Naive thymus-derived CD4-positive, alpha-beta T cell (primary cell): ENCODE measurements at regions not wholly inside any gene's neighbourhood (a gene's known extent, or its start where the extent isn't known, plus 50 kb on each side); places are given as distances from the start of the nearest gene placed in this dataset.

Source experiments
- ATAC-seq: fragments of 150-1000 bp; cut with Tn5 transposase; 2 replicates; pipeline ENCODE4 v1.10.0; 2021; ENCODE audit warnings: mild to moderate bottlenecking, moderate library complexity
- CTCF ChIA-PET: fragments of 350-600 bp; sonication (Branson Sonifier 250); formaldehyde crosslinking; loops from one replicate; lab custom pipeline; 2021; ENCODE audit warnings: antibody characterized with exemption; lab: Charles Lee
- POLR2A ChIA-PET: fragments of 350-600 bp; sonication (Branson Sonifier 250); formaldehyde crosslinking; loops from one replicate; lab custom pipeline; 2021; ENCODE audit warnings: antibody characterized with exemption, inconsistent platforms; lab: Charles Lee
- DNase-seq, 9 donors: peaks; one replicate each; pipeline versions ENCODE4 v3.0.0 to v3.0.0-alpha.2; 2020 to 2022; ENCODE audit warnings: mixed read lengths in 1 of 9
- H3K27ac ChIP-seq: one replicate; pipeline ENCODE4 v1.7.0; 2013; ENCODE audit warnings: mild to moderate bottlenecking, low read depth, low read length, moderate library complexity
- H3K27me3 ChIP-seq, 2 donors: one replicate each; pipeline ENCODE4 v1.7.0; 2013; ENCODE audit warnings: low read length in 2 of 2, mild to moderate bottlenecking in 2 of 2, moderate library complexity in 2 of 2; ENCODE audit not compliant: control insufficient read depth in 2 of 2, insufficient read depth in 2 of 2
- H3K36me3 ChIP-seq, 3 experiments: 1 replicate in 2 of 3; 2 replicates in 1 of 3; pipeline ENCODE4 v1.7.0; 2013; ENCODE audit warnings: low read length in 3 of 3, mild to moderate bottlenecking in 3 of 3, moderate library complexity in 1 of 3; ENCODE audit not compliant: insufficient read depth in 3 of 3, control insufficient read depth in 2 of 3
- H3K4me1 ChIP-seq, 2 donors: one replicate each; pipeline ENCODE4 v1.7.0; 2013; ENCODE audit warnings: low read length in 2 of 2, mild to moderate bottlenecking in 2 of 2, moderate library complexity in 1 of 2; ENCODE audit not compliant: control insufficient read depth in 2 of 2, insufficient read depth in 2 of 2
- H3K4me3 ChIP-seq: 2 replicates; pipeline ENCODE4 v1.7.0; 2013; ENCODE audit warnings: mild to moderate bottlenecking, low read length
- H3K9me3 ChIP-seq, 3 experiments: 1 replicate in 2 of 3; 2 replicates in 1 of 3; pipeline ENCODE4 v1.7.0; 2013; ENCODE audit warnings: low read length in 3 of 3; ENCODE audit not compliant: control insufficient read depth in 2 of 3
- H3K27ac Mint-ChIP-seq, 9 donors: one replicate each; pipeline ENCODE4 v1.8.0; 2020 to 2022; ENCODE audit warnings: mixed read lengths in 9 of 9, mild to moderate bottlenecking in 8 of 9, moderate library complexity in 5 of 9, inconsistent platforms in 2 of 9
- H3K27me3 Mint-ChIP-seq, 5 donors: one replicate each; pipeline ENCODE4 v1.8.0; 2021 to 2022; ENCODE audit warnings: mixed read lengths in 5 of 5, mild to moderate bottlenecking in 1 of 5
- H3K36me3 Mint-ChIP-seq, 5 donors: one replicate each; pipeline ENCODE4 v1.8.0; 2020 to 2022; ENCODE audit warnings: mixed read lengths in 5 of 5, mild to moderate bottlenecking in 3 of 5, inconsistent platforms in 1 of 5
- H3K4me1 Mint-ChIP-seq, 7 donors: one replicate each; pipeline ENCODE4 v1.8.0; 2020 to 2022; ENCODE audit warnings: mixed read lengths in 7 of 7, mild to moderate bottlenecking in 3 of 7, inconsistent platforms in 1 of 7
- H3K4me3 Mint-ChIP-seq, 10 donors: one replicate each; pipeline ENCODE4 v1.8.0; 2020 to 2022; ENCODE audit warnings: mild to moderate bottlenecking in 10 of 10, mixed read lengths in 10 of 10, moderate library complexity in 6 of 10, inconsistent platforms in 2 of 10
- H3K9me3 Mint-ChIP-seq, 11 donors: one replicate each; pipeline ENCODE4 v1.8.0; 2020 to 2022; ENCODE audit warnings: mixed read lengths in 11 of 11, mild to moderate bottlenecking in 4 of 11, inconsistent platforms in 1 of 11, moderate library complexity in 1 of 11
- intact Hi-C, 2 donors: fragments of 100-400 bp; cut with micrococcal nuclease; formaldehyde crosslinking; loops; one replicate each; pipeline ENCODE4 v1.15.1; 2023

- no peaks in the 10 kb centered on the region for H3K36me3 Mint-ChIP-seq
- Histone ChIP-seq H3K4me1 (no peaks in the 10 kb centered on the region), H3K4me3 (no peak overlapping the region), H3K27ac (no peak overlapping the region), H3K27me3 (no peaks in the 10 kb centered on the region), H3K9me3 (no peaks in the 10 kb centered on the region), H3K36me3 (no peaks in the 10 kb centered on the region)
- H3K9me3 Mint-ChIP-seq, result peaks cover 0 to 11% (median 3%) of the 10 kb centered on the region in 11 donors
- ChIA-PET CTCF (no interaction called here), POLR2A (no interaction called here)
- no peak overlapping the region for H3K4me3 Mint-ChIP-seq
- no peaks in the 10 kb centered on the region for H3K4me1 Mint-ChIP-seq
- peaks cover 0 to 2% (median 0%) of the 10 kb centered on the region in 5 donors for H3K27me3 Mint-ChIP-seq
- intact Hi-C loops, result no loop called here
- ATAC-seq, result no peak
- H3K27ac Mint-ChIP-seq, result no peak overlapping the region
- no peak for DNase-seq
Observed at GRCh38 chr12:127723251-127723650, 543.7 kb upstream of the TMEM132C start.

DNA sequence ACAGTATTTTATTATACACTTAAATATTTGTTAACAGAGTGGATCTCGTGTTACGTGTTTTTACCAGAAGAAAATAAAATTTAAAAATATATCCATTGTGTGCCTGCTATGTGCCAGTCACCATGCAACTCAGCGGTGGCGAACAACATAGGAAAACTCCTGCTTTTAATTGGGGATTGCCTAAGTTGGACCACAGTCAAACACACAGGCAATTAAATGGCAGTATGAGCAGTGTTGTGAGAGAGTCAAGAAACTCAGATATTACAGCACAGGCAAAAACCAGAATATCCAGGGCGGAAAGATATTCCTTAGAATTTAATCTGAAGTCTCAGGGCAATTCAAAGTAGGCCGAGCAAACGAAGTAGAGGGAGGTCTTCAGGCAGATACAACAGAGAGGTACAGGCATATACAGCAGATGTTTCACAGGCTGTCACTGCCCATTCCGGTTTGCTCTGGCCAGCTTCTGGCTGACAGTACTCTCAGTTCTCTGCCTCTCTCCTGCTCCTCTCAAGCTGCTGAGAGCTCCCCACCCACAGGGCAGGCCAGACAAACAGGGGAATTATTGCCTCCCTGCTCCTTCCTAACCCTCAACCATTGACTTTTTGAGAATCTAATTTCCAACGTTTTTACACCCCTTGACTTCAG, 540.2 kb upstream of the TMEM132C start:
- Mint-ChIP-seq H3K9me3 (peaks cover 0 to 12% (median 10%) of the 10 kb centered on the region in 11 donors), H3K27ac (no peak overlapping the region)
- no peaks in the 10 kb centered on the region for H3K27me3 ChIP-seq

DNA sequence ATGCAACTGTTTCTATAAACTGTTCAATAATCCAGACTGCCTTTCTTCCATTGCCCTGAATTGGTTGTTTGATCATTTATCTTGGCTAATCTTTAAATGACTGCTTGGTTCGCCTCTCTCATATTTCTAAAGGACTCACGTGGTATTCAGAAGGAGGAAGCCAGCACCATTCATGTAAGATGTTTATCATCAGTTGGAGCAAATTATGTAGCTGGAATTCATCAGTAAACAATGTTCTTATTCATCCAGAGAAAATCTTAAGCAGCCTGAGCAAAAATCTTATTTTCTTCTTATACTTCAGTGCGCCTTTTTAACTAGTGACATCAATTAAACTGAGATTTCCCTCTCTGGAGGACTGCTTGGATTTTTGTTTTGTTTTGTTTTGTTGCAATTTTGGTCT, 538.7 kb upstream of the TMEM132C start:
- DNase-seq, result no peak
- no peaks in the 10 kb centered on the region for H3K27me3 ChIP-seq
- intact Hi-C loops, result no loop called here

More for the DNA sequence above, 540.2 kb upstream of the TMEM132C start:
- ATAC-seq (no peak), DNase-seq (no peak)
- H3K27me3 Mint-ChIP-seq, result no peaks in the 10 kb centered on the region
- POLR2A ChIA-PET, result no interaction called here
- Histone ChIP-seq H3K4me1 (no peaks in the 10 kb centered on the region), H3K9me3 (no peaks in the 10 kb centered on the region), H3K27ac (no peak overlapping the region), H3K4me3 (no peak overlapping the region), H3K36me3 (no peaks in the 10 kb centered on the region)
- intact Hi-C loops, result no loop called here
- no peak overlapping the region for H3K4me3 Mint-ChIP-seq
- H3K36me3 Mint-ChIP-seq, result no peaks in the 10 kb centered on the region
- CTCF ChIA-PET, result no interaction called here
- no peaks in the 10 kb centered on the region for H3K4me1 Mint-ChIP-seq

GRCh38 chr12:127728729-127729128, 538.2 kb upstream of the TMEM132C start:
- H3K27ac ChIP-seq, result no peak overlapping the region
- no peaks in the 10 kb centered on the region for H3K4me1 Mint-ChIP-seq
- H3K9me3 Mint-ChIP-seq, result peaks cover 3 to 17% (median 9%) of the 10 kb centered on the region in 11 donors
- DNase-seq (no peak), ATAC-seq (no peak)
- ChIA-PET POLR2A (no interaction called here), CTCF (no interaction called here)
- no peaks in the 10 kb centered on the region for H3K9me3 ChIP-seq
- H3K36me3 Mint-ChIP-seq, result no peaks in the 10 kb centered on the region
- no peak overlapping the region for H3K27ac Mint-ChIP-seq
- intact Hi-C loops, result no loop called here
- no peaks in the 10 kb centered on the region for H3K36me3 ChIP-seq
- H3K4me3 Mint-ChIP-seq, result no peak overlapping the region
- no peaks in the 10 kb centered on the region for H3K4me1 ChIP-seq
- no peaks in the 10 kb centered on the region for H3K27me3 Mint-ChIP-seq
- no peak overlapping the region for H3K4me3 ChIP-seq
- H3K27me3 ChIP-seq, result no peaks in the 10 kb centered on the region

More for the DNA sequence above, 538.7 kb upstream of the TMEM132C start:
- ChIA-PET CTCF (no interaction called here), POLR2A (no interaction called here)
- no peak overlapping the region for H3K27ac Mint-ChIP-seq
- H3K4me1 Mint-ChIP-seq, result no peaks in the 10 kb centered on the region
- H3K36me3 Mint-ChIP-seq, result no peaks in the 10 kb centered on the region
- Histone ChIP-seq H3K9me3 (no peaks in the 10 kb centered on the region), H3K4me3 (no peak overlapping the region), H3K4me1 (no peaks in the 10 kb centered on the region), H3K36me3 (no peaks in the 10 kb centered on the region), H3K27ac (no peak overlapping the region)
- no peak overlapping the region for H3K4me3 Mint-ChIP-seq
- ATAC-seq, result no peak
- no peaks in the 10 kb centered on the region for H3K27me3 Mint-ChIP-seq
- peaks cover 3 to 13% (median 9%) of the 10 kb centered on the region in 11 donors for H3K9me3 Mint-ChIP-seq

GRCh38 chr12:127729381-127729780, 537.6 kb upstream of the TMEM132C start:
- Mint-ChIP-seq H3K9me3 (peaks cover 3 to 17% (median 9%) of the 10 kb centered on the region in 11 donors), H3K4me1 (no peaks in the 10 kb centered on the region), H3K27ac (no peak overlapping the region), H3K27me3 (no peaks in the 10 kb centered on the region), H3K4me3 (no peak overlapping the region), H3K36me3 (no peaks in the 10 kb centered on the region)
- Histone ChIP-seq H3K4me1 (no peaks in the 10 kb centered on the region), H3K27me3 (no peaks in the 10 kb centered on the region), H3K27ac (no peak overlapping the region), H3K4me3 (no peak overlapping the region), H3K9me3 (no peaks in the 10 kb centered on the region), H3K36me3 (no peaks in the 10 kb centered on the region)
- no peak for ATAC-seq
- DNase-seq, result no peak
- POLR2A ChIA-PET, result no interaction called here
- intact Hi-C loops, result no loop called here
- CTCF ChIA-PET, result no interaction called here

DNA sequence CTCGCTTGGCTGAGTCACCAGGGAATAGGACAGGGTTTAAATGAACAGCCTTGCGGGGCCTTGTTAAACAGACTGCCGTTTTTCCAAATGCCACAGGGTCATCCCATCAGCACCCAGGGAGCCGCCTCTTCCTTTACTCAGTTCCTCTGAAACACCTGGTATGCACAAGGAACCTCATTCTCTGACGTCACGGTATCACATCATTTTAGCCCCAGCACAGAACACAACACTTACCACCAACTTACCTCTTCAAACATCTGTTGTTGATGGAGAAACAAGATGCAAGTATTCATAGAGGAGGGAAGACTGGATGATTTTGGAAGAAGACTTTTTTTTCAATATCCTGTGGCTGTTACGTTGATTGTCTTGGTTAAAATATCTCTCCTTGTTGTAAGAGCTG, 535.3 kb upstream of the TMEM132C start:
- Histone ChIP-seq H3K36me3 (no peaks in the 10 kb centered on the region), H3K27me3 (no peaks in the 10 kb centered on the region), H3K27ac (no peak overlapping the region), H3K4me3 (no peak overlapping the region), H3K9me3 (no peaks in the 10 kb centered on the region), H3K4me1 (no peaks in the 10 kb centered on the region)
- Mint-ChIP-seq H3K9me3 (peaks cover 4 to 26% (median 9%) of the 10 kb centered on the region in 11 donors), H3K4me1 (no peaks in the 10 kb centered on the region), H3K27me3 (peaks cover 0 to 8% (median 0%) of the 10 kb centered on the region in 5 donors), H3K36me3 (no peaks in the 10 kb centered on the region), H3K27ac (no peak overlapping the region), H3K4me3 (no peak overlapping the region)
- POLR2A ChIA-PET, result no interaction called here
- ATAC-seq (no peak), DNase-seq (no peak)
- CTCF ChIA-PET, result no interaction called here
- intact Hi-C loops, result no loop called here

GRCh38 chr12:127742231-127742630, 524.7 kb upstream of the TMEM132C start:
- DNase-seq, result no peak
- Histone ChIP-seq H3K27ac (no peak overlapping the region), H3K36me3 (no peaks in the 10 kb centered on the region), H3K27me3 (no peaks in the 10 kb centered on the region), H3K4me1 (no peaks in the 10 kb centered on the region), H3K9me3 (no peaks in the 10 kb centered on the region), H3K4me3 (no peak overlapping the region)
- H3K27me3 Mint-ChIP-seq, result no peaks in the 10 kb centered on the region
- CTCF ChIA-PET, result no interaction called here
- intact Hi-C loops, result no loop called here
- no peak overlapping the region for H3K4me3 Mint-ChIP-seq
- no peaks in the 10 kb centered on the region for H3K4me1 Mint-ChIP-seq
- POLR2A ChIA-PET, result no interaction called here
- H3K27ac Mint-ChIP-seq, result no peak overlapping the region
- peaks cover 0 to 10% (median 6%) of the 10 kb centered on the region in 11 donors for H3K9me3 Mint-ChIP-seq
- H3K36me3 Mint-ChIP-seq, result peaks cover 0 to 4% (median 0%) of the 10 kb centered on the region in 5 donors
- no peak for ATAC-seq
